ENCODE measurements at regions not wholly inside any gene's neighbourhood (a gene's known extent, or its start where the extent isn't known, plus 50 kb on each side); places are given as distances from the start of the nearest gene placed in this dataset.
"Not testable (repeated sequence)": the region's sequence is repeated elsewhere in the genome, so short reads cannot be mapped to it uniquely, and the experiment has no call there.

GRCh38 chr9:76964612-76965011, 54.8 kb upstream of the FOXB2 start:
- Mint-ChIP-seq H3K27me3 (ENCODE audit: low read depth, poor library complexity) (peaks cover 7% of the 10 kb centered on the region), H3K4me1 (peaks cover 32% of the 10 kb centered on the region), H3K4me3 (no peak overlapping the region), H3K9me3 (peaks cover 5% of the 10 kb centered on the region), H3K27ac (no peak overlapping the region), H3K36me3 (ENCODE audit: low read depth) (no peaks in the 10 kb centered on the region)
- DNase-seq = no peak
- no peak for TF ChIP-seq CTCF (IDR thresholded peaks at IDR 0.05)

GRCh38 chr9:76962732-76963131, 56.7 kb upstream of the FOXB2 start:
- H3K9me3 Mint-ChIP-seq = no peaks in the 10 kb centered on the region
- no peaks in the 10 kb centered on the region for H3K36me3 Mint-ChIP-seq (ENCODE audit: low read depth)
- peaks cover 5% of the 10 kb centered on the region for H3K27me3 Mint-ChIP-seq (ENCODE audit: low read depth, poor library complexity)
- TF ChIP-seq CTCF (IDR thresholded peaks at IDR 0.05) = no peak
- H3K4me3 Mint-ChIP-seq = no peak overlapping the region
- DNase-seq = no peak
- H3K4me1 Mint-ChIP-seq = peaks cover 32% of the 10 kb centered on the region
- no peak overlapping the region for H3K27ac Mint-ChIP-seq

GRCh38 chr9:76957258-76957657, 51.3 kb upstream of the PRUNE2 start:
- Mint-ChIP-seq H3K4me1 (peaks cover 33% of the 10 kb centered on the region), H3K36me3 (ENCODE audit: low read depth) (peaks cover 9% of the 10 kb centered on the region), H3K27me3 (ENCODE audit: low read depth, poor library complexity) (peaks cover 10% of the 10 kb centered on the region), H3K27ac (no peak overlapping the region), H3K9me3 (peaks cover 24% of the 10 kb centered on the region), H3K4me3 (no peak overlapping the region)
- DNase-seq = no peak
- TF ChIP-seq CTCF (IDR thresholded peaks at IDR 0.05) = no peak

- peak; percentile 28 for DNase-seq
- peaks cover 28% of the 10 kb centered on the region for H3K4me1 Mint-ChIP-seq
- peaks cover 24% of the 10 kb centered on the region for H3K9me3 Mint-ChIP-seq
- H3K4me3 Mint-ChIP-seq = peak overlapping the region; percentile 64
- H3K27ac Mint-ChIP-seq = peak overlapping the region; percentile 26
- not testable (repeated sequence) for H3K36me3 Mint-ChIP-seq (ENCODE audit: low read depth); H3K27me3 Mint-ChIP-seq (ENCODE audit: low read depth, poor library complexity)
These were observed 50.5 kb upstream of the PRUNE2 start for GRCh38 chr9:76956371-76956770.

Data from nephron progenitor cell (in vitro differentiated cells).